SK-N-SH (cell line): ENCODE measurements at regions not wholly inside any gene's neighbourhood (a gene's known extent, or its start where the extent isn't known, plus 50 kb on each side); places are given as distances from the start of the nearest gene placed in this dataset.

Experiments used
- EP300 ChIP-seq, 2 experiments: IDR thresholded peaks; 2 replicates each; pipeline versions ENCODE4 v1.4.0 to v1.6.1; 2012; ENCODE audit warnings: borderline replicate concordance in 1 of 2, low read depth in 1 of 2, low read length in 1 of 2
- EZH2phosphoT487 ChIP-seq: fragments of 200-600 bp; sonication (generic); IDR thresholded peaks from 2 replicates; pipeline ENCODE4 v1.6.1; 2017; ENCODE audit warnings: low read depth, mixed run types, mild to moderate bottlenecking, antibody characterized with exemption, moderate library complexity, borderline replicate concordance
- MXI1 ChIP-seq: IDR thresholded peaks from 2 replicates; pipeline ENCODE4 v1.6.1; 2012; ENCODE audit warnings: mild to moderate bottlenecking, low read depth, low read length, improper control_type of control experiment
- NRF1 ChIP-seq: IDR thresholded peaks from 2 replicates; pipeline ENCODE4 v1.6.1; 2012; ENCODE audit warnings: low read depth, mild to moderate bottlenecking, low read length
- POLR2AphosphoS5 ChIP-seq: IDR thresholded peaks from 2 replicates; pipeline ENCODE4 v1.6.1; 2012; ENCODE audit warnings: low read depth, low read length
- RCOR1 ChIP-seq: fragments of 150-350 bp; IDR thresholded peaks from 2 replicates; pipeline ENCODE4 v1.6.1; 2017; ENCODE audit warnings: antibody characterized with exemption, low read length
- TAF1 ChIP-seq: IDR thresholded peaks from 2 replicates; pipeline ENCODE4 v1.6.1; 2012; ENCODE audit warnings: low read depth, mild to moderate bottlenecking, low read length, moderate library complexity, borderline replicate concordance
- TCF12 ChIP-seq: IDR thresholded peaks from 2 replicates; pipeline ENCODE4 v1.4.0; 2012
- USF2 ChIP-seq: fragments of 150-350 bp; IDR thresholded peaks from 2 replicates; pipeline ENCODE4 v1.6.1; 2017; ENCODE audit warnings: antibody characterized with exemption, low read length, low read depth, borderline replicate concordance
- TF ChIP-seq, protein P1 (sequence below): fragments of 200-600 bp; sonication (generic); IDR thresholded peaks from 2 replicates; pipeline ENCODE4 v1.6.1; 2017; ENCODE audit warnings: antibody characterized with exemption, mild to moderate bottlenecking, moderate library complexity
- TF ChIP-seq, protein P2 (sequence below): fragments of 150-350 bp; IDR thresholded peaks from 2 replicates; pipeline ENCODE4 v1.6.1; 2016; ENCODE audit warnings: mild to moderate bottlenecking, low read depth, low read length

GRCh38 chr19:23587546-23587945 lies 99.5 kb downstream of the ZNF675 start:
- TF ChIP-seq, protein P1, sequence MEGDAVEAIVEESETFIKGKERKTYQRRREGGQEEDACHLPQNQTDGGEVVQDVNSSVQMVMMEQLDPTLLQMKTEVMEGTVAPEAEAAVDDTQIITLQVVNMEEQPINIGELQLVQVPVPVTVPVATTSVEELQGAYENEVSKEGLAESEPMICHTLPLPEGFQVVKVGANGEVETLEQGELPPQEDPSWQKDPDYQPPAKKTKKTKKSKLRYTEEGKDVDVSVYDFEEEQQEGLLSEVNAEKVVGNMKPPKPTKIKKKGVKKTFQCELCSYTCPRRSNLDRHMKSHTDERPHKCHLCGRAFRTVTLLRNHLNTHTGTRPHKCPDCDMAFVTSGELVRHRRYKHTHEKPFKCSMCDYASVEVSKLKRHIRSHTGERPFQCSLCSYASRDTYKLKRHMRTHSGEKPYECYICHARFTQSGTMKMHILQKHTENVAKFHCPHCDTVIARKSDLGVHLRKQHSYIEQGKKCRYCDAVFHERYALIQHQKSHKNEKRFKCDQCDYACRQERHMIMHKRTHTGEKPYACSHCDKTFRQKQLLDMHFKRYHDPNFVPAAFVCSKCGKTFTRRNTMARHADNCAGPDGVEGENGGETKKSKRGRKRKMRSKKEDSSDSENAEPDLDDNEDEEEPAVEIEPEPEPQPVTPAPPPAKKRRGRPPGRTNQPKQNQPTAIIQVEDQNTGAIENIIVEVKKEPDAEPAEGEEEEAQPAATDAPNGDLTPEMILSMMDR: no peak
- TF ChIP-seq USF2 (no peak), POLR2AphosphoS5 (no peak), TCF12 (no peak), MXI1 (no peak), EZH2phosphoT487 (no peak), EP300 (IDR thresholded peaks at IDR 0.05; ENCODE audit: borderline replicate concordance in 1 of 2, low read depth in 1 of 2, low read length in 1 of 2) (no peak), TAF1 (no peak), NRF1 (no peak), RCOR1 (no peak)
- TF ChIP-seq, protein P2, sequence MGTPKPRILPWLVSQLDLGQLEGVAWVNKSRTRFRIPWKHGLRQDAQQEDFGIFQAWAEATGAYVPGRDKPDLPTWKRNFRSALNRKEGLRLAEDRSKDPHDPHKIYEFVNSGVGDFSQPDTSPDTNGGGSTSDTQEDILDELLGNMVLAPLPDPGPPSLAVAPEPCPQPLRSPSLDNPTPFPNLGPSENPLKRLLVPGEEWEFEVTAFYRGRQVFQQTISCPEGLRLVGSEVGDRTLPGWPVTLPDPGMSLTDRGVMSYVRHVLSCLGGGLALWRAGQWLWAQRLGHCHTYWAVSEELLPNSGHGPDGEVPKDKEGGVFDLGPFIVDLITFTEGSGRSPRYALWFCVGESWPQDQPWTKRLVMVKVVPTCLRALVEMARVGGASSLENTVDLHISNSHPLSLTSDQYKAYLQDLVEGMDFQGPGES: no peak
